Common myeloid progenitor, CD34-positive (primary cell): ENCODE measurements at regions not wholly inside any gene's neighbourhood (a gene's known extent, or its start where the extent isn't known, plus 50 kb on each side); places are given as distances from the start of the nearest gene placed in this dataset.

Experiments used
- CTCF ChIA-PET: fragments of 350-600 bp; sonication (Branson Sonifier 250); formaldehyde crosslinking; loops from one replicate; lab custom pipeline; 2021; ENCODE audit warnings: antibody characterized with exemption; lab: Charles Lee
- POLR2A ChIA-PET: fragments of 350-600 bp; sonication (Branson Sonifier 250); formaldehyde crosslinking; loops from one replicate; lab custom pipeline; 2021; ENCODE audit warnings: antibody characterized with exemption; lab: Charles Lee
- DNase-seq, 3 donors: peaks; one replicate each; pipeline versions ENCODE4 v3.0.0 to v3.0.0-alpha.2; 2013
- H3K27ac ChIP-seq, 2 experiments: 1 replicate in 1 of 2; 2 replicates in 1 of 2; pipeline ENCODE4 v1.7.0; 2013; ENCODE audit warnings: inconsistent platforms in 2 of 2, low read length in 2 of 2, mild to moderate bottlenecking in 2 of 2, low read depth in 1 of 2, moderate library complexity in 1 of 2; ENCODE audit not compliant: severe bottlenecking in 2 of 2, insufficient read depth in 1 of 2, poor library complexity in 1 of 2
- H3K27me3 ChIP-seq, 5 experiments: replicated peaks in 2 of 5; 1 replicate in 3 of 5; 2 replicates in 2 of 5; pipeline versions ENCODE4 v1.6.1 to v1.7.0; 2013; ENCODE audit warnings: low read length in 4 of 5, mild to moderate bottlenecking in 2 of 5, moderate library complexity in 2 of 5, inconsistent platforms in 1 of 5; ENCODE audit not compliant: insufficient read depth in 5 of 5, control insufficient read depth in 4 of 5
- H3K36me3 ChIP-seq, 4 experiments: 1 replicate in 2 of 4; 2 replicates in 2 of 4; pipeline versions ENCODE4 v1.6.1 to v1.7.0; 2013; ENCODE audit warnings: low read length in 3 of 4, control low read depth in 1 of 4, mild to moderate bottlenecking in 1 of 4; ENCODE audit not compliant: control insufficient read depth in 4 of 4, insufficient read depth in 4 of 4
- H3K4me1 ChIP-seq, 4 experiments: 1 replicate in 3 of 4; 2 replicates in 1 of 4; pipeline versions ENCODE4 v1.6.1 to v1.7.1; 2013; ENCODE audit warnings: low read length in 3 of 4, mild to moderate bottlenecking in 3 of 4, control low read depth in 1 of 4, inconsistent platforms in 1 of 4, moderate library complexity in 1 of 4; ENCODE audit not compliant: control insufficient read depth in 4 of 4, insufficient read depth in 4 of 4; ENCODE audit errors: control extremely low read depth in 1 of 4
- H3K4me3 ChIP-seq, 7 experiments: 1 replicate in 4 of 7; 2 replicates in 3 of 7; pipeline versions ENCODE4 v1.5.1 to v1.7.0; 2013; ENCODE audit warnings: mild to moderate bottlenecking in 7 of 7, low read length in 6 of 7, moderate library complexity in 6 of 7, inconsistent platforms in 2 of 7, low read depth in 2 of 7, control low read depth in 1 of 7; ENCODE audit not compliant: insufficient read depth in 4 of 7, control insufficient read depth in 1 of 7; ENCODE audit errors: extremely low read depth in 1 of 7
- H3K9me3 ChIP-seq, 5 experiments: 1 replicate in 4 of 5; 2 replicates in 1 of 5; pipeline versions ENCODE4 v1.6.1 to v1.7.1; 2013; ENCODE audit warnings: low read length in 4 of 5, mild to moderate bottlenecking in 2 of 5, inconsistent platforms in 1 of 5, low read depth in 1 of 5, moderate library complexity in 1 of 5; ENCODE audit not compliant: control insufficient read depth in 4 of 5, insufficient read depth in 2 of 5; ENCODE audit errors: control extremely low read depth in 1 of 5
- WGBS: methylation state at CpG from one replicate; pipeline ENCODE4 v1.1.5; 2013; ENCODE audit not compliant: insufficient coverage; 5-methylcytosine and 5-hydroxymethylcytosine counted together

- POLR2A ChIA-PET = no interaction called here
- Histone ChIP-seq H3K4me1 (no peaks in the 10 kb centered on the region), H3K27me3 (no peaks in the 10 kb centered on the region), H3K36me3 (no peaks in the 10 kb centered on the region), H3K27ac (no peak overlapping the region), H3K4me3 (no peak overlapping the region), H3K9me3 (no peaks in the 10 kb centered on the region)
- no peak for DNase-seq
- WGBS = 98% methylated on average over 9 of the region's 9 CpGs
- CTCF ChIA-PET = interaction anchor here (0.6 to 1.4 kb wide), 2 partner anchors 9 to 159 kb away, joined by 3 to 4 read pairs; no protein-coding TSS in a partner anchor
Observed at GRCh38 chr10:91115618-91116390, 104.7 kb upstream of the PCGF5 start.

GRCh38 chr10:91117505-91117904 is 103.0 kb upstream of the PCGF5 start:
- ChIA-PET POLR2A (no interaction called here), CTCF (no interaction called here)
- WGBS = no CpG with 5 or more reads among the region's 2 CpGs

GRCh38 chr10:91120348-91120747 is 100.1 kb upstream of the PCGF5 start:
- Histone ChIP-seq H3K9me3 (no peaks in the 10 kb centered on the region), H3K27me3 (peaks cover 0 to 11% (median 0%) of the 10 kb centered on the region in 5 experiments), H3K36me3 (no peaks in the 10 kb centered on the region), H3K4me3 (no peak overlapping the region), H3K4me1 (no peaks in the 10 kb centered on the region), H3K27ac (no peak overlapping the region)
- WGBS = no CpG with 5 or more reads among the region's 2 CpGs
- ChIA-PET POLR2A (interaction anchor here (0.6 kb wide), 1 partner anchor 81 kb away, joined by 3 read pairs; no protein-coding TSS in a partner anchor), CTCF (no interaction called here)
- no peak for DNase-seq

More at GRCh38 chr10:91117505-91117904, 103.0 kb upstream of the PCGF5 start:
- DNase-seq = no peak
- H3K36me3 ChIP-seq = no peaks in the 10 kb centered on the region
- peaks cover 0 to under 1% (median 0%) of the 10 kb centered on the region in 5 experiments for H3K27me3 ChIP-seq
- no peaks in the 10 kb centered on the region for H3K4me1 ChIP-seq
- H3K4me3 ChIP-seq = no peak overlapping the region
- no peak overlapping the region for H3K27ac ChIP-seq
- H3K9me3 ChIP-seq = no peaks in the 10 kb centered on the region

- Histone ChIP-seq H3K36me3 (no peaks in the 10 kb centered on the region), H3K27me3 (peaks cover 0 to 11% (median 0%) of the 10 kb centered on the region in 5 experiments), H3K4me3 (no peak overlapping the region), H3K4me1 (no peaks in the 10 kb centered on the region), H3K9me3 (no peaks in the 10 kb centered on the region), H3K27ac (no peak overlapping the region)
- DNase-seq = no peak
- CTCF ChIA-PET = no interaction called here
- POLR2A ChIA-PET = no interaction called here
- WGBS = 80% methylated on average over 5 of the region's 5 CpGs
Observed at GRCh38 chr10:91123261-91123660, 97.2 kb upstream of the PCGF5 start.

- Histone ChIP-seq H3K36me3 (no peaks in the 10 kb centered on the region), H3K4me3 (no peak overlapping the region), H3K9me3 (no peaks in the 10 kb centered on the region), H3K27ac (no peak overlapping the region), H3K27me3 (peaks cover 0 to 11% (median 0%) of the 10 kb centered on the region in 5 experiments), H3K4me1 (no peaks in the 10 kb centered on the region)
- ChIA-PET CTCF (no interaction called here), POLR2A (no interaction called here)
- DNase-seq = no peak
- WGBS = 100% methylated on average over 2 of the region's 2 CpGs
Observed at GRCh38 chr10:91124016-91124415, 96.4 kb upstream of the PCGF5 start.

GRCh38 chr10:91126471-91126870 is 94.0 kb upstream of the PCGF5 start:
- CTCF ChIA-PET = interaction anchor here (1.3 kb wide), 1 partner anchor 18 kb away, joined by 3 read pairs; no protein-coding TSS in a partner anchor
- no peak for DNase-seq
- Histone ChIP-seq H3K4me3 (no peak overlapping the region), H3K27ac (no peak overlapping the region), H3K4me1 (no peaks in the 10 kb centered on the region), H3K36me3 (no peaks in the 10 kb centered on the region), H3K9me3 (no peaks in the 10 kb centered on the region), H3K27me3 (peaks cover 0 to 11% (median 0%) of the 10 kb centered on the region in 5 experiments)
- 100% methylated on average over 2 of the region's 2 CpGs for WGBS
- POLR2A ChIA-PET = no interaction called here

- no peak for DNase-seq
- Histone ChIP-seq H3K4me1 (no peaks in the 10 kb centered on the region), H3K27ac (no peak overlapping the region), H3K36me3 (no peaks in the 10 kb centered on the region), H3K4me3 (no peak overlapping the region), H3K27me3 (peaks cover 0 to 10% (median 0%) of the 10 kb centered on the region in 5 experiments), H3K9me3 (no peaks in the 10 kb centered on the region)
- ChIA-PET POLR2A (no interaction called here), CTCF (interaction anchor here (1.3 kb wide), 1 partner anchor 17 kb away, joined by 3 read pairs; no protein-coding TSS in a partner anchor)
- 100% methylated on average over 1 of the region's 3 CpGs for WGBS
Observed at GRCh38 chr10:91127341-91128082, 93.0 kb upstream of the PCGF5 start.
